Spinal cord (tissue), 9 donors: ENCODE measurements at regions not wholly inside any gene's neighbourhood (a gene's known extent, or its start where the extent isn't known, plus 50 kb on each side); places are given as distances from the start of the nearest gene placed in this dataset.
"Not testable (repeated sequence)": the region's sequence is repeated elsewhere in the genome, so short reads cannot be mapped to it uniquely, and the experiment has no call there.

Experiments used
- DNase-seq, 6 donors: peaks; one replicate each; pipeline versions ENCODE4 v3.0.0 to v3.0.0-alpha.2; 2013 to 2015; ENCODE audit warnings: low spot score in 6 of 6, low read depth in 4 of 6
- H3K27ac ChIP-seq: one replicate; pipeline ENCODE4 v1.5.1; 2013; ENCODE audit warnings: low read depth, low read length, control low read depth
- H3K27me3 ChIP-seq: one replicate; pipeline ENCODE4 v1.6.1; 2013; ENCODE audit warnings: low read length; ENCODE audit not compliant: control insufficient read depth, insufficient read depth
- H3K36me3 ChIP-seq: one replicate; pipeline ENCODE4 v1.6.1; 2013; ENCODE audit warnings: low read length; ENCODE audit not compliant: control insufficient read depth, insufficient read depth
- H3K4me1 ChIP-seq: one replicate; pipeline ENCODE4 v1.6.1; 2013; ENCODE audit warnings: low read length; ENCODE audit not compliant: control insufficient read depth, insufficient read depth
- H3K4me3 ChIP-seq: one replicate; pipeline ENCODE4 v1.5.1; 2013; ENCODE audit warnings: low read depth, low read length, control low read depth
- H3K9me3 ChIP-seq: one replicate; pipeline ENCODE4 v1.6.1; 2013; ENCODE audit warnings: low read length; ENCODE audit not compliant: control insufficient read depth, insufficient read depth
- WGBS: methylation state at CpG from one replicate; pipeline ENCODE4 v1.1.5; 2013; ENCODE audit warnings: missing lambda C conversion rate; ENCODE audit not compliant: insufficient coverage; 5-methylcytosine and 5-hydroxymethylcytosine counted together
- donor health status: healthy.

DNA sequence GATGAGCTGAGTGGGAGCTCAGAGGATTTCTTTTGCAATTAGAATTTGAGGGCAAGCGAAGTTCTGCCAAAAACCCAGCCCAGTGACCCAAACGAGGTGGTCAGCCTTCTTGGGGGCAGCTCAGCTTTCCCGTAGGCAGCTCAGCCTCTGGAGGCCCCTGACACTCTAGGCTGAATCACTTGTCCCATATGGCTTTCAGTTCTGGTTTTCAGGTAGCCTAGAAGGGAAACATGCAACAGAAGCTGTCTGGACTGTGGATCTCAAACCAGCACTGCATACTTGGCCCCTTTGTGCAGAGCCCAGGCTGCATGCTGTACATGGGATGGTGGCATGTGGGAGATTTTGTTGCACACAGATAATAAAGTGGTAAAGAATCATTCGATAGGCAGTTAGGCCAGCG lies 322.8 kb downstream of the ANKRD30A start:
- no peaks in the 10 kb centered on the region for H3K4me1 ChIP-seq
- 58% methylated on average over 4 of the region's 5 CpGs for WGBS
- no peaks in the 10 kb centered on the region for H3K27me3 ChIP-seq
- no peak overlapping the region for H3K27ac ChIP-seq
- DNase-seq: no peak
- H3K4me3 ChIP-seq: no peak overlapping the region
- peaks cover 7% of the 10 kb centered on the region for H3K9me3 ChIP-seq
- H3K36me3 ChIP-seq: no peaks in the 10 kb centered on the region

GRCh38 chr10:37442882-37443281 lies 317.5 kb downstream of the ANKRD30A start:
- Histone ChIP-seq H3K9me3 (peaks cover 4% of the 10 kb centered on the region), H3K27ac (no peak overlapping the region), H3K27me3 (no peaks in the 10 kb centered on the region), H3K36me3 (no peaks in the 10 kb centered on the region), H3K4me1 (no peaks in the 10 kb centered on the region), H3K4me3 (no peak overlapping the region)
- WGBS: no CpG with 5 or more reads among the region's 2 CpGs
- no peak for DNase-seq

GRCh38 chr10:37441224-37441623 lies 315.8 kb downstream of the ANKRD30A start:
- WGBS: 80% methylated on average over 2 of the region's 4 CpGs
- H3K27ac ChIP-seq, DNase-seq, H3K4me1 ChIP-seq, H3K36me3 ChIP-seq, H3K9me3 ChIP-seq, H3K4me3 ChIP-seq, H3K27me3 ChIP-seq: not testable (repeated sequence)

DNA sequence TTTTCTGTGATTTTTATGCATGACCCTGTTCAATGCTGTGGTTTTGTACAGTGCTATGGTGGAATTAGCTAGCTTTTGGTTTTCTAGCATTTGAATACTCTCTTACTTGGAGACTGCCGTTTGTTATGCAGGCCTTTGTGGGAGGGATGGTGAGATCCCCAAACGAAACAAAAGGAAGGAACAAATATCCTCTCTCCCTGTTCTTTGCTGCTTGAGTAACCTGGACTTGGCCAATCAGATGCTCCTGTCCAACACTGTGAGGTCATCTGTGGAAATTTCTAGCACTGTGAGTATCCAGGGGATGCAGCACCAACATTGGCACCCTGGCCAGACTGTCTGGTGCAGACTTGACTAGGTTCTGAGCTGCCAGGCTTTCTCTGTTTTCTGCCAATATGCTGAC lies 314.4 kb downstream of the ANKRD30A start:
- WGBS: no CpG with 5 or more reads among the region's 2 CpGs
- Histone ChIP-seq H3K9me3 (no peaks in the 10 kb centered on the region), H3K27me3 (no peaks in the 10 kb centered on the region), H3K36me3 (no peaks in the 10 kb centered on the region), H3K4me3 (no peak overlapping the region), H3K4me1 (no peaks in the 10 kb centered on the region), H3K27ac (no peak overlapping the region)
- no peak for DNase-seq

DNA sequence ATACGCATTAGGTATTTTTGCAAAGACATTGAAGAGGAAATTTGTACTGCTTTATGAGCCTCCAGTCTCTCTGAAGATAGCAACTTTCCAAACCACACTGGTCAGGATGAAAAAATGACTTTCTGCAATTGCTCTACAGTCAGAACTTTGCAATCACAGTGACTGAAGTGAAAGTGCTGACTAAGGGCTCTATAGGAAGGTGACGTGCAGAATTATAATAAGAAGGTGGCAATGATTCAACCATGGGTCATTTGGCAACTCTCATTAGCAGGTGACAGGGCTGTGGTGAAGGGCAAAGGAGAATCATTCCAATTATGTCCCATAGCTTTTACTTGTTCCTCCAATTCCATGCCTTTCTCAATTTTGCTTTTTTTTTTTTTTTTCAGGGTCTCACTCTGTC lies 311.0 kb downstream of the ANKRD30A start:
- Histone ChIP-seq H3K36me3 (no peaks in the 10 kb centered on the region), H3K4me1 (no peaks in the 10 kb centered on the region), H3K9me3 (peaks cover 1% of the 10 kb centered on the region), H3K4me3 (no peak overlapping the region), H3K27me3 (no peaks in the 10 kb centered on the region), H3K27ac (no peak overlapping the region)
- no CpG with 5 or more reads among the region's 2 CpGs for WGBS
- DNase-seq: no peak

DNA sequence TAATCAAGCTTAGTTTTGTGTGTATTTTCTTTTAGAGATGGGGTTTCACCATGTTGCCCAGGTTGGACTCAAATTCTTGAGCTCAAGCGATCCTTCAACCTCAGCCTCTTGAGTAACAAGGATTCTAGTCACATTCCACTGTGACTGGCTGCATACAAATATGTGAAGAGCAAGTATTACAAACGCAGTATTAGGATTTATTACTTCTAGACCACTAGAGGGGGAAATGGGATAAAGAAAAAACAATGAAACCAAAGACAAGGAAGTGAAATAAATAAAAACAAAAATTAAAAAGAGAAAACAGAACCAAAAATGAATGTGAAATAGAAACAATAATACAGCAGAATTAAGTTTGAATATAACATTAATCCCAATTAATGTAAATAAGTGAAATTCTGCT lies 308.7 kb downstream of the ANKRD30A start:
- H3K4me1 ChIP-seq: no peaks in the 10 kb centered on the region
- H3K27me3 ChIP-seq: no peaks in the 10 kb centered on the region
- H3K9me3 ChIP-seq: peaks cover 4% of the 10 kb centered on the region
- no peaks in the 10 kb centered on the region for H3K36me3 ChIP-seq
- no peak overlapping the region for H3K4me3 ChIP-seq
- WGBS: no CpG with 5 or more reads among the region's 2 CpGs
- no peak for DNase-seq
- H3K27ac ChIP-seq: no peak overlapping the region
